Epithelial cell of prostate (primary cell): ENCODE measurements at regions not wholly inside any gene's neighbourhood (a gene's known extent, or its start where the extent isn't known, plus 50 kb on each side); places are given as distances from the start of the nearest gene placed in this dataset.

Experiments used
- DNase-seq: peaks from one replicate; pipeline ENCODE4 v3.0.0-alpha.2; 2011; ENCODE audit warnings: low read depth, low spot score
- H3K27ac ChIP-seq: fragments of 450-650 bp; 2 replicates; pipeline ENCODE4 v1.5.1; 2017; ENCODE audit warnings: mild to moderate bottlenecking

DNA sequence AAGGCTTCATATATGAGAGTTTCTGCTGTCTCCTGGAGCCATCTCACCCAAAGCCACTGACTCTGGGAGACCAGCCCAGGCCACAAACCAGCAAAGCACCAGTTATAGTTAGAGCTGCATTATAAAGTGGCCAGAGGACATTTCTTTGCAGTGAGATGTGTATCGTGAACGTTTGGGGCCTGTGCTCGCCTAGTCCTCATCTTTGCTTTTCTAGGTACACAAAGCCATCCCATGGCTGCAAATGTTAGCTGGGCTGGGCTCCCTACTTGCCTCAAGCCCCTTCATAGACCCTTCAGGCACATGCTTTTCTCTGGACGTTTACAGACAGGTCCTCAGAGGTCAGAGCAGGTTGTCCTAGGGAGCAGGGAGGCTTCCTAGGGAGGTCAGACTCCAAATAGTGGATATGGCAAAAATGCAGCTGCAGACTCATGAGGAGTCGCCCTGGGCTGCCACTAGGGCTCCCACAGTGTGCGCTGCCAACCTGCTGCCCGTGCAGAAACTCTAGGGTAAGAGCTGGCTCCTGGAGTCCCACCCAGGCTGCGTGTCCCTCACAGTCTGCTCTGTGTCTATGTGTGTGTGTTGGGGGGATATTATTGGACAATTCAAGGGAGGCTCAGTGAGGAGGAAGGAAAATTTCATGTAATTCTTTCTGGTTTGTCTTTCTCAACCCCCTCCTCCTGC is 141.0 kb downstream of the RPIA start:
- H3K27ac ChIP-seq: no peak overlapping the region
- DNase-seq: no peak

DNA sequence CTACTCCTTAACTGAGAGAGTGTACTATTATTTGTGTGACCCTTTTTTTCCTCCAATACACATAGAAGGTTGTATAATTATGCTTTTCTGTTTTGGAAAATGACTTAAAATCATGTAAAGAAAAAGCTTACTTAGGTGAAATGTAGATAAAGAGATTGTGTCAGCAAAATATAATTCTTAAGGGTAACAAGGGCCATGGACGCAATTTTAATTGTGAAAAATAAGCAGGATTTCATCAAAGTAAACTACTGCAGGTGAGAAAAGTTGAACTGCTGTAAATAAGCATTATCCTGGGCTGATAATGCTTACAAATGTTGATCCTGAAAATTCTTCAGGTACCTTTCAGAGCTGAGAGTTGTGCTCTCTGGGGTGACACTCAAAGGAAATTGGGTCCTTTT is 141.5 kb downstream of the RPIA start:
- no peak for DNase-seq
- H3K27ac ChIP-seq: no peak overlapping the region

DNA sequence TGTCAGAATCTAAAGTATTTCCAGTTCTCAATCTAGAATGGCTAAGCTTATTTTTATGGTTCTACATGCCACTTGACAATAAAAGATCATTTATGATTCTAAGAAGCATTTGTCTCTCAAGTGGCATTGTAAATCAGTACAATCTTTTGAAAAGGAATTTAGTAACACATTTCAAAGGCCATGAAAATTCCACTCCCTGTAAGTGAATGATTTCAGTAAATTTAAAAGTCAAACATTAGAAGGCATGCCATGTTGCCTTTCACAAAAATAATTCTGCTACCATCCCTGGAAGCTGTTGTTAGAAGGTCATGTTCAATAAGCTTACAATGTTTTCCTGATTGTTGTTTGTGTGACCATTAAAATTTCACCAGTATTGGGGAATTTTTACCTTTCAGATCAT is 142.9 kb downstream of the RPIA start:
- no peak overlapping the region for H3K27ac ChIP-seq
- DNase-seq: no peak

DNA sequence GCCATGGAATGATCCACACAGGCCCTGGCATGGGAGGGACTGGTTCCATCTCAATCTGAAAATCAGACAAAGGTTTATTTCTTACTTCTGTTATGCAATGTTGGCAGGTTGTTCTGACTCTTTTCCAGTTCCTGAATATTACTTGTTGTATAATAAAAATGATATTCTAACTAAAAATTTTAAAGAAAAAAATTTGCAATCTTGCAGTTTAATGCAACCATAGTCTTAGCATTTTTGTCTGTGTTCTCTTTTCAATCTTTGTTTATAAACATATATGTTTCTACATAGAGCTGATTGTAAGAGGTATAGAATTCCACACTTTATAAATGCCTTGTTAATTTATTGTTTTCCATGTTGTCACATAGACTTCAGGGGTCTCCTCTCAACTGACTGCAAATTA is 143.4 kb downstream of the RPIA start:
- no peak for DNase-seq
- H3K27ac ChIP-seq: no peak overlapping the region

DNA sequence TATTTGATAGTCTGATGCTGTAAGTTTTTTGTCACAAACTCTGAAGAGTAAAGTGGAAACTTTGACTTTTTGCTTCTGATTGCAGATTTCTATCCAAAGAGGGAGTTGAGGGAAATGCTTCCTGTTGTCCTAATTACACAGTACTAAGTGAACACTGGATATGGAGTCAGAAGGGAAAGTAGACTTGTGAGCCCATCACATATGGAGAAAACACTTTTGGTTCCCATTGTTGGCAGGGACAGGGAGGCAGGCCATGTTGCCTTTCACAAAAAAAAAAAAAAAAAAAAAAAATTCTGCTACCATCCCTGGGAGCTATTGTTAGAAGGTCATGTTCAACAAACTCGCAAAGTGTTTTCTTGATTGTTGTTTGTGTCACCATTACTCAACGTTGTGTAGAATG is 144.3 kb downstream of the RPIA start:
- DNase-seq: no peak
- no peak overlapping the region for H3K27ac ChIP-seq

DNA sequence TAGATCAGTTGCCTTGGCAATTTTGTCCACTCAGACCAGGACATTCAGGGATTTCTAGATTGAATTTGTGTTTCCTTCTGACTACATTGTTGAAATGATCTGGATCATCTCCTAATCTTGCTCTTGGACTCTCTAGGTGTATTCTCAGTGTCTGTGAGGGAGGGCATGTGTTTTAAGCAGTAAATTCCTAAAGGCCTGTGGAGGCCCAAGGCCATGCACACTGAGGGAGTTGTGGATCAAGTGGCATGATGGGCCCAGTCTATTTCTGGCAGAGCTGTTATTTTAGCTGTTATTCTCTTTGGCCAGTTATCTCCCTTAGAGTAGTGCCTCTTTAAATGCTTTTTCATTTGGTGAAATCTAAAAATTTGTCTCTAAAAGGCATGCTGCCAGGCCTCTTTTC is 144.9 kb downstream of the RPIA start:
- DNase-seq: no peak
- no peak overlapping the region for H3K27ac ChIP-seq

DNA sequence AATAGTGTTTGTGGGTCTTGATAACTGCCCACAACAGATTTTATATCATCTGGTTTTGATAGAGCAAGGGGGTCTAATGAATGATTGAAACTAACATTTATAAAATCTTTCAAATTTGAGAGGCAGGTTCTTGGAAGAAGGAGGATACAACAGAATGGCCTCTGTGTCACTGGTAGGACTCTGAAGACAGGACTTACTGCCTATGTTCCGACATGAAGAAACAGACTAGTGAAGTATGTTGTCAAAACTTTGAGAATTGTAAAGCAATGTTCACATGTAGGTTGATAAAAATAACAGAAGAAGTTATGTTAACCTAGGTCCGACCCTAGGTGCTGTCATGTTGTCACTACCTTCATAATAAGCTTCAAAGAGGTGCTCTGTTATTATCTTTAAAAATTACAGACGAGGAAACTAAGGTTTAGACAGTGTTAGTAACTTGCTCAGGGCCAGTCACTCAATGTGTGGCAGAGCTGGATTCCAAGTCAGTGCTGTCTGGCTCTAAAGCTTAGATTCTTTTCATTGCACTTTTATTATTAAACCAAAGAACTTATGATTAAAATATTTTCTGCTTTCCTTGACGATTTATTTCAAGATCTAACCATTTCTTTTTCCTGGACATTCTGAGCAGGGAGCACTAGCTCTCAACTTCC is 146.2 kb downstream of the RPIA start:
- no peak overlapping the region for H3K27ac ChIP-seq

DNA sequence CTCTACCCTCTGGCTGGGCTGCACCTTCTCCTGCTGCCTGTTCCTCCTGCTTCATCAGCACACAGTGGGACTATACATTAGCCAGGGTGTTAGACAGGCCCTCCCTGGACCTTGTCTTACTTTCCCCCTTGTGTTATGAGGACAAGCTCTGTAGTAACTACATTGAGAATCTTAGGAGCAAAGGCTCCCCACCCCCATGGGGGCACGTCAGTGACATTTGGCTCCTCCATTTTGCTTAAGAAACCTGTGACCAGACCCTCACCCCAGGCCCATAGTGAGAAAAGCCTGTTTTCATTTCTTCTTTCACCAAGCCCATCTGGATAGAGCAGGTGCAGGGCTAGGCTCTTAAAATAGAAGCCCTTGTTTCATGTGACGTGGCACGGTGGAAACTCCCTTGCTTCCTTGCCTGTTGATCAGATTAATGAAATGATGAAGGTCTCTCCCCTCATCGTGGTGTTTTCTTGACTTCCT is 146.7 kb downstream of the RPIA start:
- no peak for DNase-seq
- H3K27ac ChIP-seq: no peak overlapping the region

More for the DNA sequence above, 146.2 kb downstream of the RPIA start:
- DNase-seq: no peak

DNA sequence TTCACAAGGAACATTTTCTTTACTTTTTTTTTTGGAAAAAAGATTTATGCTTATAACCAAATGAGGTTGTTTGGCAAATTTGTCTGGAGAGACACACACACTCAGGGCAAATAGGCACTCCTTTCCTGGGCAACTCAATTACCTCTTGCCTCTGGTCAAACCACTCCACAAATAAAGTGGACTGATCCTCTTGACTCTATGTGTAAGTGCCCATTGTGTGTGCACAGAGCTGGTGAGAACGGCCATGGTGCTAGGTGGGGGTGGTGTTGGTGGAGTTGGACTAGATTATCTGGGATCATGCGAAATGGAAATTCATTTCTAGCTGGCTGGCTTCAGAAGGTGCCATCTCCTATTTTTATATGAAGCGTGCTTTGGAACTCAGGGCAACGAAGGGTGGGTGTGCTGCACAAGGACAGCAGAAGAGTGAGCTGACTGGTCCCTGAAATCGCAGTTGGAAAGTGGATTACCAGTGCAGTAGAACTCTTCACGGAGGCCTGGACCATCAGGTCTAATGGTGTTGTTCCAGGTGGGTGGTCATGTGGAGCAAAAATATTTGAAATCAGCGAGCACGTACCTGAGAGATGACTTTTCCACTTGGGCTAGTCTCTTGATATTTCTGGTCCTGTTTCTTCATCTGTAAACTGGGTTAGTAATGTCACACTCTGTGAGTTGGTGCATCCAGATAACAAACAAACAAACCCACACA is 149.9 kb downstream of the RPIA start:
- no peak overlapping the region for H3K27ac ChIP-seq

DNA sequence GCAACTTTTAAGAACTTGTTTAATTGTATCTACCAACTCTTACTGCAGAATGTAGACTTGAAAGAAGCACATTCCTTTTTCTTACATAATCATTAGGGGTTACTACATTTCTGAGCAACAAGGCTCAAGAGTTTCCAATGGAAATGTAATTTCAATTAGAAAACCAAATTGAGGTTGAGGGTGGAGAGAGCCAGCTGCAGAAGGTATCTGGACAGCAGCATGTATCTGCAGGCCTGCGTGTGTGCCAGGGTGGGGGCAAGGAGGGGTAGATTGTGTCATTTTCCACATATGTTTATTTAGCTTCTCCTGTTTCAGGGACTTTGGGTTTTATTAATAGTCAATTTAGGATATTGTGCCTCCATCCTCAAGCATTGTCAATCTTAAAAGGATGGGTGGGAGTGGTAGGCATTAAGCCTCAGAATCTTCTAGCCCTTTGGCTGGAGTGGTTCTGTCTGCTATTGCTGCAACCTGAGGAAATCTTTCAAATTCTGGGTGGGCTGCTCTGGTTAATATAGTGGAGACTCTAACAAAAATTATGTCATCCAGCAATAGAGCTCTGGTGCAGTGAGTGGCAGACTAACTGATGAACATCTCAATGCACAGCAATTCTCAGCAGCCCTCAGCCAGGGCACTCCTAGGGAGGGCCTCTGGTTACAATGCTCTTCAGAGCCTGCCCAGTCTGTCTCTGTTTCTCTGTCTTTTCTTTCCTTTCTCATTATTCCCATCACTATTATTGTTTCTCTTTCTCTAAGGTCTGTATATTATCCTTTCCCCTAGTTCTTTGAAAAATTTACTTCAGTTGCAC is 151.4 kb downstream of the RPIA start:
- no peak overlapping the region for H3K27ac ChIP-seq
- DNase-seq: no peak

More for the DNA sequence above, 149.9 kb downstream of the RPIA start:
- no peak for DNase-seq

DNA sequence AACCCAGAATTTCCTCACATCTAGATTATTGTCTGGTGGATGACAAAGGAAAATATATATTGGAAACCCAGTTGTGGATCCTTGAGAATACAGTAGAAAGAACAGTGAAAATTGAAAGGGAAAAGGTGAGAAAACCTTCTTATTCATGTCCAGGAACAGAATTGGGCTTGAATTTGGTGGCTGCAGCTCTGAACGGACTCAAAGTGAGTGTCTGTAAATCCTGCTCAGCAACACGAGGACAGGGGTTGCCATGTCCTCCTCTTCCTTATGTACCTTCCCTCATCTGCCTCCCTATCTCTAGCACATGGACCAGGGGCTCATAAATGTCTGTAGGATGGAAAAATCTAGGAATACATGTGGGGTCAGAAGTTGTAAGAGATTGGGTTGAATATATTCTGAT is 152.2 kb downstream of the RPIA start:
- DNase-seq: no peak
- H3K27ac ChIP-seq: no peak overlapping the region

DNA sequence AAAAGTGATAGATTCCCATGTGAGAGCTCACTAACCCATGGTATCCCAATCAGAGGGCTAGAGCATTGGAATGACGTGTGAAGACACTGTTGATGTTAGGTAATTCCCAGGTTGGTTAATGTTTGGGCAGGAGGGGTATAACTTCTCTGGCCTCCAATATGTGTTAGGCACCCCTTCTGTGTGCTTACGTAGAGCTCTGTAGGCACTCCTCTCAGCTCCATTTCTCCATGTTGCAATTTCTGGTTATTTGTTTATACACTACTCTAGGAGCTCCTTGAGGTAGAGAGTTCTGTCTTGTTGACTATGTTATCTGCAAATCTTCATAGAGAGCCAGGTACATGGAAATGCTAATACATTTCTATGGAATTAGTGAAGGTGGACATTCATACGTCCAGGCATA is 153.5 kb downstream of the RPIA start:
- H3K27ac ChIP-seq: no peak overlapping the region
- no peak for DNase-seq

DNA sequence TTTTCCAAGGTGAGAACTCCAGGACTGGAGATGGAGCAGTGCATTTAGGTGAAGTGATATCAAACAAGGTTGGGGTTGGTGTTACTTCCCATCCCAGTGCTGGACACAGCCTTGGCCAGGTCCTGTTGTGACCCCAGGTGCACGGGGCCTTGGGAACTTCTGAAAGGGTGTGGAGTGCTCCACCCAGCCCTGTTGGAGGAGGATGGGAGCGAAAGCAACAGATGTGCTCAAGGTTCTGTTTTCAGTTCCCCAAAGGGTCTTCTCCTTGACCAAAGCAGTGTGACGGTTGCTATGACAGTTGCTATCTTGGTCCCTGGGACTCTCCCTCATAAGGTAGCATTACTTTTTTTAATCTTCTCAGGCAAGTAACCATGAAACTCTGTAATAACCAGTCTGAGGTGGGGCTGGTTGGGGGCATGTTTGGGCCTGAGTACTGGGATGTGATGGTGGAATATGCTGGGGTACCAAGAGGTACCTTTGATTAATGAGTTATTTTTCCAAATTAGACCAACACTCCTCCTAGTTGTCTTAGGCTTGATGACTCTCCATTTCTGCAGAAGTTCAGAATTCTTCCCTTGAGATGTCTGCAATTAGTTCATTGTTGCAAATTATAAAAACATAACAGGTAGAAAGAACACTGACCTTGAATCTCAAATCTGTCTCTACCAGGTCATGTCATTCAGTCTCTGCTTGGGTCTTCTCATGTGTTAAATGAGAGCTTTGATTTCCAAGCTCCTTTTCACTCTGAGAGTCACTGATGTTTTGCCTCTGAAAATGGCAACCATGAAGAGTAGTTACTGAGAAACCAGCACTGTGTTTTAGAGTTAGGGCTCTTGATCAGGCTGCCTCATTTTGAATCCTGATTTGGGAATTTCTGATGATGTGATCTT is 154.5 kb downstream of the RPIA start:
- no peak overlapping the region for H3K27ac ChIP-seq
- no peak for DNase-seq

DNA sequence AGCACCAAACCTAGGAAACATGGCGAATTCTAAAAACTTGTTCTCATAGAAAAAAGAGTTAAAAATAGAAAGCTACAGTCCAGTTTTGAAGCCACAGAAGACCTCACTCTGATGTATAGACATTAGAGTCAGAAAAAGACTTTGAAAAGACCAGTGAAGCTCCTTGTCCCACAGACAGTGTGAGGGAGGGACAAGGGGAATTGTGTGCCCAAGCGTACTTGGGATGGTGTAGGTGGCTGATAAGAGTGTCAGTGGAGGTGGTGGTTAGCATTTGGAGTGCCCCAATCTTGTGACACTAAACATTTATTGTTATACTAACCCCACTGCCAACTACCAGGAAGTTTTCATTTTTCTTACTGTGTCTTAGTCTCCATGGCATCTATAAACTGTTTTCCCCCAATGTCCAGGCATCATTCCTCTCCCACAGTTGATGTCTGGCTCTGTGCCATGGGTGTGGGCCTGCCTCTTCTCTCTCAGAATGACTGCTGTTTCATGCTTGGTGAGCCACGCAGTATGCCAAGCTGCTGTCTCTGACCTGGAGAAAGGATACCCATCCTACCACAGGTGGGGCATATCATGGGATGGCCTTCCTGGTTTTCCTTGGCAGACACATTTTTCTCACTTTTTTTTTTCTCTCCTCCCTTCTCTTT is 161.4 kb downstream of the RPIA start:
- no peak for DNase-seq
- no peak overlapping the region for H3K27ac ChIP-seq

DNA sequence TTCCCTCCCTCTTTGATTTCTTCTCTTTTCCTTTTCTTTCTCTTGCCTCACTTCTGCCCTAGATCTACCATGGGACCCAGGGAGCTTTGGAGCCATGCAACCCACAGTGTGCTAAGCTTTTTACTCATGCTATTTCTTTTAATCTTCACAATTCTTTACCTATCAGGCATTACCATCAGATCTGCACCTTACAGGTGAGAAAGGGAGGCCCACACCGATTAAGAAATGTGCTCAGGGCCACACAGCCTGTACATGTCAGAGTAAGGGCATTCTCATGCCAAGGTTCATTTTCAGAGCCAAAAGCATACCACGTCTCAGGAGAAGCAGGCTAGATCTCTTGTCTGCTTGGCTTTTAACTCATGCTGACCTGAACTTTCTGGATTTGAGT is 161.9 kb downstream of the RPIA start:
- DNase-seq: no peak
- no peak overlapping the region for H3K27ac ChIP-seq

DNA sequence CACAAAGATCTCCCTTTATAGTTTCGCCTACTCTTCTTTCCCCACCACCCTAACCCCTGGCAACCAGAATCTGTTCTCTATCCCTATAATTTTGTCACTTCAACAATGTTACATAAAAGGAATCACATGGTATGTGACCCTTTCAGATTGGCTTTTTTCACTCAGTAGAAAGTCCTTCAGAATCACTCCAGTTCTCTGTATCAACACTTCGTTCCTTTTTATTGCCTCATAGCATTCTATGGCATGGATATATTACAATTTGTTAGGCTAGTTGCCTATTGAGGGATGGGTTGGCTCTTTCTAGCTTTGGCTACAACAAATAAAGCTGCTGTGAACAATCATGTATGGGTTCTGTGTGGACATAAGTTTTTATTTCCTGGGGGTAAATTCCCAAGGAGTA is 163.1 kb downstream of the RPIA start:
- H3K27ac ChIP-seq: no peak overlapping the region
- DNase-seq: no peak

DNA sequence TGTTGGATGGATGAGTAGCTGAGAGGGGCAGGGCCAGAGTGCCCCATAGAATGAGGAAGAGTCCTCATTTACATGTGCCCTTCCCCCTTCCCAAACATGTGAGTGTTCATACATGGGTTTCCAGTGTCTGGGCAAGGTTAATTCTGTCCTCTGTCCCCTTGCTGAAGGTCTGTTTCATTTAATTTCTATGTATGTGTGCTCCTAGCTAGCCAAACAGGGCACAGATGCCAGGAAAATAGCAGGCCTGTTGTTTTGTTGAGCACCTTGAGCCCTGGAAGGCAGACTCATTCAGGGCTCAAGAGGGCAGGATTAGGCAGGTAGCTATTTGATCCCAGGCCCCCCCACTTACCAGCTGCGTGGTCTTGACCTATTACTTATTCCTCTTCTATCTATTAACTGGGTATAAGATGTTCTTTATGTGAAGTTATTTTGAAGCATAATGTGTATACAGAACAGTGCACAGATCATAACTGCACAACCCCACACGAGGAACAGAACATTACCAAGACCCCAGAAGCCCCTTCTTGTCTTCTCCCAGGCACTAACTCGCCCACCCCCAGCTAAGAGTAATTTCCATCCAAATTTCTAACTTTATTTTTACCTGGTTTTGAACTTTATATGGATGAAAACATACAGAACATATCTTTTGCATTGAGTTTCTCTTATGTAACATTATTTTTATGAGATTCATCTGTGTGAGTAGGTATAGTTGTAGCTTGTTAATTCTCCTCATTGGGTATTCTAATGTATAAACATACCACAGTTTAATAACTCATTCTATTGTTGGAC is 164.3 kb downstream of the RPIA start:
- DNase-seq: no peak
- H3K27ac ChIP-seq: no peak overlapping the region

DNA sequence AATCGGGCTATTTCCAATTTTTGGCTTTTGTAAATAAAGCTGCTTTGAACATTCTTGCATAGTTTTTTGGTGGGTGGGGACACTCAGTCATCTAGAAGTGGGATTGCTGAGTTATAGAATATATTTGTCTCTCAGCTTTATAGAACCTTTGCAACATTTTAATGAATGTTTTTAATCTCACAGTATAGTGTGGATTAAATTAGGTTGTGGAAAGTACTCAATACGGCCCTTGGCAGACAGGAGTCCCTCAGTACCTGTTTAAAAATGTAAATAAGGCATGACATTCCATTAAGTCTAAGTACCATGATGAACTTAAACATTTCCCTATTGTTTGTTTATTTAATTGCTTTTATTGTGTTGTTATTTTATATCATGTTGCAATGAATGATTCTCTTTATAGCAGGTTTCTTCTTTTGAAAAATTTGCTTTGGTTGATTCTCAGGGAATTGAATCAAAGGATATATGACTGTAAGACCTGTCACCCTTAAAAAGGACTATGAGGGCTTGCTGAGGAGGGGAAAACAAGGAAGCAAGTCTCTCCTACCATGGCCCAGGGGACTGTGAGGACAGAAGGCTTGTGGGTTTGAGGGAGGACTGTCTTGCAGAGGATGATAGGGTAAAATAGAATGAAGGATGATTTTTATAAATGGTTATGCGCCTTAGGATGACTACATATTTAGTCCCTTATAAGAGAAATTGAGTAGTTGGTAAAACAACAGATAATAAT is 165.1 kb downstream of the RPIA start:
- no peak overlapping the region for H3K27ac ChIP-seq
- DNase-seq: no peak
